ENCODE measurements at regions not wholly inside any gene's neighbourhood (a gene's known extent, or its start where the extent isn't known, plus 50 kb on each side); places are given as distances from the start of the nearest gene placed in this dataset.
"Not testable (repeated sequence)": the region's sequence is repeated elsewhere in the genome, so short reads cannot be mapped to it uniquely, and the experiment has no call there.

DNA sequence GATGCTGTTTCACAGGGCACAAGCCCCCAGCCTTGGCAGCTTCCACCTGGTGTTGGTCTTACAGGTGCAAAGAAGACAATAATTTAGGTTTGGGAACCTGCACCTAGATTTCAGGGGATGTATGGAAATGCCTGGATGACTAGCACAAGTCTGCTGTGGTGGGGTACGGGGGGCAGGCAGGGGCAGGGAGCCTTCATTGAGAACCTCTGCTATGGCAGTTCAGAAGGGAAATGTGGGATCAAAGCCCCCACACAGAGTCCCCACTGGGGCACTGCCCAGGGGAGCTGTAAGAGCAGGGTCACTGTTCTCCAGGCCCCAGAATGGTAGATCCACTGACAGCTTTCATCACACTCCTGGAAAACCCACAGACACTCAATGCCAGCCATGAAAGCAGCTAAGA is 686.5 kb downstream of the FAM181B start:
- DNase-seq (ENCODE audit: low spot score) = no peak

DNA sequence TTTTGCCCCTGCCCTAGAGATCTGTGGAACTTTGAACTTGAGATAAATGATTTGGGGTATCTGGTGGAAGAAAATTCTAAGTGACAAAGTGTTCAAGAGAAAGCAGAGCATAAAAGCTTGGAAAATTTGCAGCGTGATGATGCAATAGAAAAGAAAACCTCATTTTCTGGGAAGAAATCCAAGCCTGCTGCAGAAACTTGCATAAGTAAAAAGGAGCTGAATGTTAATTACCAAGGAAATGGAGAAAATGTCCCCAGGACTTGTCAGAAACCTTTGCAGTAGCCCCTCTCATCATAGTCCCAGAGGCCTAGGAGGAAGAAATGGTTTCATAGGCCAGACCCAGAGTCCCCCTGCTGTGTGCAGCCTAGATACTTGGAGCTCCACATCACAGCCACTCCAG is 686.9 kb downstream of the FAM181B start:
- no peak for DNase-seq (ENCODE audit: low spot score)

- no peak for DNase-seq (ENCODE audit: low spot score)
These were observed 687.8 kb downstream of the FAM181B start for GRCh38 chr11:82045748-82046457.

- DNase-seq (ENCODE audit: low spot score) = no peak
These were observed 690.3 kb downstream of the FAM181B start for GRCh38 chr11:82043316-82043715.

GRCh38 chr11:82041764-82042163 is 691.9 kb downstream of the FAM181B start:
- DNase-seq (ENCODE audit: low spot score) = no peak

DNA sequence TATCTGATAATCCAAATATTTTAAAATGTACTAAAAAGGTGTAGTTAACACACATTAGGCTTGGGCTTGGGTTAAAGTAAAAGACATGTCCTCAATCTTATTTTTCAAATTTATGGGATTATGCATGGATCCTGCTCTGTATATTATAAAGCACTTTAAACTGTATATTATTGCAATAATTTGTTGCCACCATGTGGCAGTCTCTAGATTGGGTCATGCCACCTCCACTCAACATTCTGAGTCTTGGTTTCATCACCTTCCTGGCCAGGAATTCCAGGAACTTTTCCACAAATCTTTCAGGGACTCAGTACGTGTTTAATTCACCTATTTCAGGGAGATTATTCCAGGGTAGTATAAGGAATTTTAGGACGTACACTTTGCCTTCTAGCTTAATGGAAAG is 695.5 kb downstream of the FAM181B start:
- no peak for DNase-seq (ENCODE audit: low spot score)

GRCh38 chr11:82034527-82034926 is 699.1 kb downstream of the FAM181B start:
- DNase-seq (ENCODE audit: low spot score) = no peak

DNA sequence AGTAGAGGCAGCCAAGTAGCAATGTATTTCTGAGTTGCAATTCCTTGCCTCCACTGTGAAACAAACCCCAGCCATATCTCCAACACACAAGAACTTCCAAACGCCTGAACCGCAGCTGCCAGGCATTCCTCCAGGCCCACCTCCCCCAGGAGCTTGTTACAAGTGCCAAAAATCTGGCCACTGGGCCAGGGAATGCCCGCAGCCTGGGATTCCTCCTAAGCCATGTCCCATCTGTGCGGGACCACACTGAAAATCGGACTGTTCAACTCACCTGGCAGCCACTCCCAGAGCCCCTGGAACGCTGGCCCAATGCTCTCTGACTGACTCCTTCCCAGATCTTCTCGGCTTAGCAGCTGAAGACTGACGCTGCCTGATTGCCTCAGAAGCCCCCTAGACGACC is 706.3 kb downstream of the FAM181B start:
- DNase-seq (ENCODE audit: low spot score) = not testable (repeated sequence)

- DNase-seq (ENCODE audit: low spot score) = no peak
These were observed 708.9 kb downstream of the FAM181B start for GRCh38 chr11:82024760-82025159.

DNA sequence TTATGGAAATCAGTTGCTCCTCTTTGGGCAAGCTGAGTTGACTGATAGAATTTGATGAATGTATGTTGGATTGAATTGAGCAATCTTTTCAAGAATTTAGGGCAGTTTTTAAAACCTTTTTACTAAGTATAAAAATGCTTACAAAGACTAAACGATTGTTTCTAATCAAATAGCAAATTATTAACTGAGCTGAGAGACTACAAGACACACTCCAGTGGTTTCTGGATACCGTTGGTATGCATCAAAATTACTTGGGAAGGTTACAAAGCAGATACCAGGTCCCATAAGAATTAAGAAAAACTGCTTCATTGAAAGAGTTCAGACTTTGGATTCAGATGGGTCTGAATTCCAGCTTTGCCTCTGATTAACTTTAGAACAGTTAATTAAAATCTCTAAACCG is 721.4 kb downstream of the FAM181B start:
- DNase-seq (ENCODE audit: low spot score) = no peak

GRCh38 chr11:82009133-82009532 is 724.5 kb downstream of the FAM181B start:
- DNase-seq (ENCODE audit: low spot score) = no peak

DNA sequence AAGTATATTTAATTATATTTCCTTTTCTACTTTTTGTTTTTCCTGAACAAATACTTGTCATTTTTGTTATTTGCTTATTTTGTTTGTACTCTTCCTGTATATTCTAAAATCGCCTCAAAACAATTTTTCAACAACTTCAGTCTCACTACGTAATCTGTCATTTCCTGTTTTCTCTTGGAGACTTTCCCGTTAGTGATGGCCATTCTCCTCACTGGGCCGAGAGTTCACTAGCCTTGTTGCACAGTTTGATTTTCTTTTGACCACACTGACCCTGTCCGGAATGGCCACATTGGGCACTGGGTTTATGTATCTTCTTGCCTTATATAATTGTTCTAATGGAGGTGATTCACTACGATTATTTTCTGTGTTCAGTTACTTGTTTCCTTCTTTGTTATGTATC is 726.1 kb downstream of the FAM181B start:
- no peak for DNase-seq (ENCODE audit: low spot score)

GRCh38 chr11:82004537-82005213 is 729.0 kb downstream of the FAM181B start:
- no peak for DNase-seq (ENCODE audit: low spot score)

DNA sequence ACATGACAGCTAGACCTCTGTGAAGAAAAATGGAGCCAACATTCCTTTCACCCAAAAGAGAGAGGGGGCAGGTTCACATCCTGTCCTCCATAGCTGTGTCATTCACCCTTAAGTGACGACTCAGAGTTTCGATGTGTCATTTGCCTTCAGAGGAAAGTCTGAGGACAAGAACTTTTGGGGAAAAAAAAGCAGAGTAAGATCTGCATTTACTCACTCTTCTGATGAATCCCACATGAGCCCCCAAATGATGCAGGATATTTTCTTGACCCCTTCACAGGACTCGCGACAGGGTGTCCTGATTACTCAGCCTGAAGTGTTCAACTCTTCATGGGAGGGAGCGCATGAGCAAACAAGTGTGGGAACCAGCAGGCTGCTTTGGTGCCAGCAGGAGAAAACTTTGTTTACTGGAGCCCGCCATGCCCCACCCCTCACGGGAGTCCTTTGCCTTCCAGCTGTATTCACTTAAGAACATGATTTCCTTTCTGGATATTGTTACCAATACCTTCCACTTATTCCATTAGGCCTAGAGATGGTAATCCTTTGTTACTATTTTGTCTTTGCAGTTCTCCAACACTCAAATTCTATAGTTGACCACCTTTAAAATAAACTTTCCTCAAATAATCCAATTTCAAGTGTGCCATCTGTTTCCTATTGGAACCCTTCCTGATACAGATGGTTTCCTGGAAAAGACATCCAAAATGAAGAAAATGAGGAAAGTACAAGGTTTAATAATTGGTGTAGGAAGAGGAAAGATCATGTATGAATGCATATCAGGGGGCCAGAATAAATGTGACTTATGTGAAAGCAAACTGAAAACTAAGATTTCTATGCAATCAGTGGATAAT is 729.8 kb downstream of the FAM181B start:
- DNase-seq (ENCODE audit: low spot score) = no peak

DNA sequence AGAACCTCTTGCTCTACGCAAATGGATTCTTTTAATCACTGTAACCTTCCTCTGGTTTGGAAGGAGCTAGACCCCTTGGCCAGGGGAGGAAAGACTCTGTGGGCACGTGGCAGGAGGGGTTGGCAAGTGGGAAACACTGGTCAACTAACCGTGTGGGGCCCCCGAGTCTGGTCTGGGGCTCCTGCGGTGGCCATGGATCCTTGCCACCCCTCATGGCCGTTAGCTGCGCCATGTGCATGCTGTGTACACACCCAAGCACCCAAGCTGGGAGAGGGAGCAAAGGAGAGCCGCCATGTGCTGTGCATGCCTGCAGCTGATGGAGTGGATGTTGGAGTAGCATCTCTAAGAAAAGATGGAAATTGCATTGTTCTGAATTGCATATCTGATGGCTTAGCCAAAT is 730.6 kb downstream of the FAM181B start:
- no peak for DNase-seq (ENCODE audit: low spot score)

DNA sequence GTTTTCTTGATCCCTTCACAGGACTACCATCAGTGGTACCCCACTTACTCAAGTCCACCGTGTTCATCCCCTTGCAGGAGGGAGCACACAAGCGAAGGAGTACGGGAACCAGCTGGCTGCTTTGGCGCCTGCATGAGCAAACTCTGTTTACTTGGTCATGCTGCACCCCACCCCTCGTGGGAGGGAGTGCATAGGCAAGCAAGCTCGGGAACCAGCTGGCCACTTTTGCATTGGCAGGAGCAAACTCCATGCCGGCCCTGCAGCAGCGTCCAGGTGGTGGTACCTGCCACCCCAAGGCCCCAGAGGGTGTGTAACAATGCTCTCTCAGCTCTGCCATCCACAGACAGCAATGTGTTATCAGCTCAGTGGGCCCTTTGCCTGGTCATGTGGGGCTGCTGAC is 737.8 kb downstream of the FAM181B start:
- no peak for DNase-seq (ENCODE audit: low spot score)

- DNase-seq (ENCODE audit: low spot score) = no peak
These were observed 739.9 kb downstream of the FAM181B start for GRCh38 chr11:81993755-81994154.

GRCh38 chr11:81990659-81991443 is 742.8 kb downstream of the FAM181B start:
- no peak for DNase-seq (ENCODE audit: low spot score)

GRCh38 chr11:81989093-81989492 is 744.6 kb downstream of the FAM181B start:
- no peak for DNase-seq (ENCODE audit: low spot score)

- no peak for DNase-seq (ENCODE audit: low spot score)
These were observed 745.7 kb downstream of the FAM181B start for GRCh38 chr11:81987829-81988472.

GRCh38 chr11:81986556-81987161 is 747.0 kb downstream of the FAM181B start:
- DNase-seq (ENCODE audit: low spot score) = no peak

All from CD4-positive, alpha-beta T cell treated with Interleukin-6 at 100 ng/mL for 8 hours (primary cell).